H1 (cell line): ENCODE measurements at regions not wholly inside any gene's neighbourhood (a gene's known extent, or its start where the extent isn't known, plus 50 kb on each side); places are given as distances from the start of the nearest gene placed in this dataset.

Experiments
- BCL11A ChIP-seq, 2 experiments: IDR thresholded peaks; one replicate each; pipeline ENCODE4 v1.6.1; 2011; ENCODE audit warnings: low read depth in 2 of 2, low read length in 2 of 2, mild to moderate bottlenecking in 2 of 2
- NANOG ChIP-seq: IDR thresholded peaks from 2 replicates; pipeline ENCODE4 v1.6.1; 2011; ENCODE audit warnings: low read length, low read depth, mild to moderate bottlenecking, inconsistent platforms; ENCODE audit not compliant: insufficient read depth, poor library complexity, severe bottlenecking
- RFX5 ChIP-seq: IDR thresholded peaks from 2 replicates; pipeline ENCODE4 v1.6.1; 2011; ENCODE audit warnings: low read depth, low read length, improper control_type of control experiment, borderline replicate concordance
- SP4 ChIP-seq: IDR thresholded peaks from 2 replicates; pipeline ENCODE4 v1.6.1; 2012; ENCODE audit warnings: low read length, inconsistent platforms
- SUZ12 ChIP-seq: fragments of 200-600 bp; sonication (generic); IDR thresholded peaks from 2 replicates; pipeline ENCODE4 v1.6.1; 2012; ENCODE audit warnings: mild to moderate bottlenecking, inconsistent platforms, low read length, moderate library complexity, mixed read lengths
- TF ChIP-seq, protein P1 (sequence below): IDR thresholded peaks from 2 replicates; pipeline ENCODE4 v1.6.1; 2012; ENCODE audit warnings: inconsistent platforms

DNA sequence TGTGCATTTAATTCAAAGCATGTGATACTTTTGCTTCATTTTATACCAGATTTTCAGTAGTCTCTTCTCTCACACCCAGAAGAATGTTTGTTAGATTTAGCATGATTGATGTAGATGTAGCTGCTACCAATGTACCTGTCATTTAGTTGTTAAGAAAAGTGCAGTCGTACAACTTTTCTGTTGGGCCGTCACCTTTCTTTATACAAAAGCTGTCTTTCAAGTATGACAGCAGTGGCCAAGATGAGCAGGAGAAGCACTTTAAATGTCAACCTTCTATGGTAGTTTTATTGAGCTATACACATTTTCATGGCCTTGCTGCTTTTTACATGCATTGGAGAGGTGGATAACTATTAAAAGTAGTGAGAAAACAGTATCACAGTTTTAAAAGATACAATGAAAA is 77.7 kb upstream of the PTPRD start (continued):
- no peak for TF ChIP-seq SUZ12
- TF ChIP-seq SP4, result no peak
- no peak for TF ChIP-seq RFX5
- TF ChIP-seq BCL11A (IDR thresholded peaks at IDR 0.05; ENCODE audit: low read depth in 2 of 2, low read length in 2 of 2), result no peak
- TF ChIP-seq, protein P1, sequence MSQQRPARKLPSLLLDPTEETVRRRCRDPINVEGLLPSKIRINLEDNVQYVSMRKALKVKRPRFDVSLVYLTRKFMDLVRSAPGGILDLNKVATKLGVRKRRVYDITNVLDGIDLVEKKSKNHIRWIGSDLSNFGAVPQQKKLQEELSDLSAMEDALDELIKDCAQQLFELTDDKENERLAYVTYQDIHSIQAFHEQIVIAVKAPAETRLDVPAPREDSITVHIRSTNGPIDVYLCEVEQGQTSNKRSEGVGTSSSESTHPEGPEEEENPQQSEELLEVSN, result no peak
- TF ChIP-seq NANOG, result no peak
